NB4 (cell line): ENCODE measurements at regions not wholly inside any gene's neighbourhood (a gene's known extent, or its start where the extent isn't known, plus 50 kb on each side); places are given as distances from the start of the nearest gene placed in this dataset.
A peak's percentile ranks its signal among the peaks of the same experiment; 100 is the strongest.

ENCODE experiments used
- DNase-seq: peaks from one replicate; pipeline ENCODE4 v3.0.0; 2010; ENCODE audit warnings: low read depth
- H3K4me3 ChIP-seq: one replicate; pipeline ENCODE4 v1.5.1; 2011; ENCODE audit warnings: mild to moderate bottlenecking, low read depth, low read length, moderate library complexity
- CTCF ChIP-seq: IDR thresholded peaks from one replicate; pipeline ENCODE4 v1.5.1; 2012; ENCODE audit warnings: low read depth, low read length
- MAX ChIP-seq: IDR thresholded peaks from 2 replicates; pipeline ENCODE4 v1.6.1; 2011; ENCODE audit warnings: low read depth, low read length
- MYC ChIP-seq: IDR thresholded peaks from 2 replicates; pipeline ENCODE4 v1.6.1; 2011; ENCODE audit warnings: low read depth, low read length
- POLR2A ChIP-seq: IDR thresholded peaks from 2 replicates; pipeline ENCODE4 v1.6.1; 2011; ENCODE audit warnings: mild to moderate bottlenecking; ENCODE audit not compliant: insufficient read length; ENCODE audit errors: extremely low read depth

GRCh38 chr6:40887792-40888340, 151.2 kb downstream of the UNC5CL start:
- no peak overlapping the region for H3K4me3 ChIP-seq
- TF ChIP-seq MYC: no peak
- TF ChIP-seq CTCF: no peak
- no peak for TF ChIP-seq POLR2A
- no peak for TF ChIP-seq MAX
- DNase-seq: no peak

- H3K4me3 ChIP-seq: no peak overlapping the region
- TF ChIP-seq MAX (no peak), POLR2A (no peak), CTCF (no peak), MYC (no peak)
- DNase-seq: no peak
Measured at GRCh38 chr6:40887079-40887791, 151.8 kb downstream of the UNC5CL start.

GRCh38 chr6:40885139-40885774, 153.8 kb downstream of the UNC5CL start:
- TF ChIP-seq MAX: no peak
- no peak for TF ChIP-seq MYC
- no peak for TF ChIP-seq CTCF
- no peak for DNase-seq
- no peak overlapping the region for H3K4me3 ChIP-seq

- no peak overlapping the region for H3K4me3 ChIP-seq
- TF ChIP-seq MYC (no peak), CTCF (no peak)
- DNase-seq: no peak
Measured at GRCh38 chr6:40882323-40882997, 156.6 kb downstream of the UNC5CL start.

GRCh38 chr6:40881501-40881900, 157.5 kb downstream of the UNC5CL start:
- TF ChIP-seq POLR2A (no peak), CTCF (no peak), MAX (no peak), MYC (no peak)
- H3K4me3 ChIP-seq: no peak overlapping the region
- peak; percentile 19 for DNase-seq
